RWPE2 (cell line): ENCODE measurements at regions not wholly inside any gene's neighbourhood (a gene's known extent, or its start where the extent isn't known, plus 50 kb on each side); places are given as distances from the start of the nearest gene placed in this dataset.

Source experiments
- ATAC-seq: fragments of 200-7000 bp; cut with Tn5 transposase; 3 replicates; pipeline ENCODE4 v1.9.1; 2021; ENCODE audit warnings: low read depth
- DNase-seq: peaks from one replicate; pipeline ENCODE4 v3.0.0-alpha.2; 2020; ENCODE audit warnings: low spot score
- H3K27ac ChIP-seq: fragments of 450-650 bp; 2 replicates; pipeline ENCODE4 v1.5.1; 2017; ENCODE audit warnings: mild to moderate bottlenecking; ENCODE audit not compliant: poor library complexity, severe bottlenecking
- H3K27me3 ChIP-seq: fragments of 250-450 bp; sonication (Bioruptor Pico); 2 replicates; pipeline ENCODE4 v1.5.1; 2021; ENCODE audit warnings: mild to moderate bottlenecking, moderate library complexity; ENCODE audit not compliant: insufficient read depth, poor library complexity, severe bottlenecking
- H3K36me3 ChIP-seq: fragments of 250-450 bp; sonication (Bioruptor Pico); 2 replicates; pipeline ENCODE4 v1.5.1; 2020; ENCODE audit warnings: low read depth, mild to moderate bottlenecking, moderate library complexity
- H3K4me1 ChIP-seq: fragments of 250-450 bp; sonication (Bioruptor Pico); 2 replicates; pipeline ENCODE4 v1.5.1; 2021; ENCODE audit warnings: mild to moderate bottlenecking, moderate library complexity; ENCODE audit not compliant: insufficient read depth, poor library complexity, severe bottlenecking
- H3K4me3 ChIP-seq: fragments of 250-450 bp; sonication (Bioruptor Pico); 2 replicates; pipeline ENCODE4 v1.5.1; 2021; ENCODE audit warnings: mild to moderate bottlenecking, moderate library complexity; ENCODE audit not compliant: severe bottlenecking
- H3K9me3 ChIP-seq: fragments of 250-450 bp; sonication (Bioruptor Pico); 2 replicates; pipeline ENCODE4 v1.5.1; 2021; ENCODE audit warnings: mild to moderate bottlenecking, moderate library complexity; ENCODE audit not compliant: severe bottlenecking
- CTCF ChIP-seq: fragments of 450-650 bp; IDR thresholded peaks from one replicate; pipeline ENCODE4 v1.5.1; 2017; ENCODE audit warnings: mild to moderate bottlenecking, moderate library complexity; ENCODE audit not compliant: poor library complexity, severe bottlenecking

- Histone ChIP-seq H3K9me3 (no peaks in the 10 kb centered on the region), H3K27ac (no peak overlapping the region), H3K36me3 (no peaks in the 10 kb centered on the region), H3K4me3 (no peak overlapping the region), H3K27me3 (no peaks in the 10 kb centered on the region), H3K4me1 (no peaks in the 10 kb centered on the region)
- no peak for DNase-seq
- no peak for ATAC-seq
- no peak for TF ChIP-seq CTCF
Observed at GRCh38 chr4:159735281-159736207, 632.7 kb downstream of the RAPGEF2 start.

GRCh38 chr4:159736411-159736810 is 633.5 kb downstream of the RAPGEF2 start:
- Histone ChIP-seq H3K9me3 (no peaks in the 10 kb centered on the region), H3K27me3 (no peaks in the 10 kb centered on the region), H3K4me1 (no peaks in the 10 kb centered on the region), H3K4me3 (no peak overlapping the region), H3K27ac (no peak overlapping the region), H3K36me3 (no peaks in the 10 kb centered on the region)
- no peak for TF ChIP-seq CTCF
- ATAC-seq = no peak
- DNase-seq = no peak

- H3K4me3 ChIP-seq = no peak overlapping the region
- no peak for TF ChIP-seq CTCF
- no peaks in the 10 kb centered on the region for H3K36me3 ChIP-seq
- no peaks in the 10 kb centered on the region for H3K4me1 ChIP-seq
- no peaks in the 10 kb centered on the region for H3K27me3 ChIP-seq
- DNase-seq (no peak), ATAC-seq (no peak)
- no peaks in the 10 kb centered on the region for H3K9me3 ChIP-seq
- H3K27ac ChIP-seq = no peak overlapping the region
Observed at GRCh38 chr4:159743971-159744370, 641.1 kb downstream of the RAPGEF2 start.

GRCh38 chr4:159747983-159748382 is 645.1 kb downstream of the RAPGEF2 start:
- peak; percentile 33; the same call in 1 of the 3 replicates for ATAC-seq
- no peaks in the 10 kb centered on the region for H3K9me3 ChIP-seq
- no peak overlapping the region for H3K27ac ChIP-seq
- H3K4me1 ChIP-seq = no peaks in the 10 kb centered on the region
- H3K27me3 ChIP-seq = no peaks in the 10 kb centered on the region
- no peak for DNase-seq
- no peak overlapping the region for H3K4me3 ChIP-seq
- H3K36me3 ChIP-seq = no peaks in the 10 kb centered on the region
- no peak for TF ChIP-seq CTCF

GRCh38 chr4:159748834-159749444 is 646.1 kb downstream of the RAPGEF2 start:
- no peaks in the 10 kb centered on the region for H3K36me3 ChIP-seq
- ATAC-seq (no peak), DNase-seq (no peak)
- no peaks in the 10 kb centered on the region for H3K9me3 ChIP-seq
- H3K4me1 ChIP-seq = no peaks in the 10 kb centered on the region
- H3K27ac ChIP-seq = no peak overlapping the region
- H3K27me3 ChIP-seq = no peaks in the 10 kb centered on the region
- no peak overlapping the region for H3K4me3 ChIP-seq
- TF ChIP-seq CTCF = no peak
